ENCODE measurements at regions not wholly inside any gene's neighbourhood (a gene's known extent, or its start where the extent isn't known, plus 50 kb on each side); places are given as distances from the start of the nearest gene placed in this dataset.

GRCh38 chr6:141483598-141484061 lies 649.1 kb upstream of the GJE1 start:
- H3K27me3 ChIP-seq (ENCODE audit: control insufficient read depth, insufficient read depth, low read length) = no peaks in the 10 kb centered on the region
- peak overlapping the region; percentile 29 for H3K27ac ChIP-seq (ENCODE audit: low read length)
- peak; percentile 22 to 24 for DNase-seq
- H3K9me3 ChIP-seq (ENCODE audit: control insufficient read depth, low read depth, low read length) = no peaks in the 10 kb centered on the region
- 80% methylated on average over 2 of the region's 5 CpGs for WGBS (ENCODE audit: insufficient coverage, low lambda C conversion rate)
- no peaks in the 10 kb centered on the region for H3K4me1 ChIP-seq (ENCODE audit: control insufficient read depth, insufficient read depth, low read length)
- H3K4me3 ChIP-seq (ENCODE audit: low read length) = no peak overlapping the region
- H3K36me3 ChIP-seq (ENCODE audit: control insufficient read depth, insufficient read depth, low read length) = no peaks in the 10 kb centered on the region

- Histone ChIP-seq H3K27me3 (ENCODE audit: control insufficient read depth, insufficient read depth, low read length) (no peaks in the 10 kb centered on the region), H3K27ac (ENCODE audit: low read length) (peak overlapping the region; percentile 29), H3K36me3 (ENCODE audit: control insufficient read depth, insufficient read depth, low read length) (no peaks in the 10 kb centered on the region), H3K4me1 (ENCODE audit: control insufficient read depth, insufficient read depth, low read length) (no peaks in the 10 kb centered on the region), H3K9me3 (ENCODE audit: control insufficient read depth, low read depth, low read length) (no peaks in the 10 kb centered on the region), H3K4me3 (ENCODE audit: low read length) (no peak overlapping the region)
- DNase-seq = no peak
- 63% methylated on average over 2 of the region's 6 CpGs for WGBS (ENCODE audit: insufficient coverage, low lambda C conversion rate)
Measured at GRCh38 chr6:141482796-141483597, 649.7 kb upstream of the GJE1 start.

DNA sequence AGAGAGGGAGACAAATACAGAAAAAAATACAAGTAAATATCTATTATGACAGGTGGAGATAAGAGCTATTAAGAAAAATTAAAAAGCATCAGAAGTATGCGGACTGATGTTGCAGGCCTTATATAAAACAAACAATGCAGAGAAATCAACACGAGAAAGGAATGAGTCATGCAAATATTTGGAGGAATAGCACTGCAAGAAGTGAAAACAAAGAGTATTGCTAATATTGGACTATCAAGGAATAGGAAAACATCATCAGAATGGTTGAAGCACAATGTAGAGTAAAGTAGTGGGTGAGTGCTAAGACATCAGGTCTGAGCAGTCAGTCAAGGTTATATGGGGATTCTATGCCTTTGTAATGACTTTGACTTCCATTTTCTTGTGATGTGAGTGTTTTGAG lies 657.5 kb upstream of the GJE1 start:
- WGBS (ENCODE audit: insufficient coverage, low lambda C conversion rate) = 79% methylated on average over 2 of the region's 2 CpGs
- Histone ChIP-seq H3K36me3 (ENCODE audit: control insufficient read depth, insufficient read depth, low read length) (no peaks in the 10 kb centered on the region), H3K4me3 (ENCODE audit: low read length) (no peak overlapping the region), H3K27me3 (ENCODE audit: control insufficient read depth, insufficient read depth, low read length) (no peaks in the 10 kb centered on the region), H3K4me1 (ENCODE audit: control insufficient read depth, insufficient read depth, low read length) (no peaks in the 10 kb centered on the region), H3K9me3 (ENCODE audit: control insufficient read depth, low read depth, low read length) (no peaks in the 10 kb centered on the region), H3K27ac (ENCODE audit: low read length) (no peak overlapping the region)
- DNase-seq = no peak

DNA sequence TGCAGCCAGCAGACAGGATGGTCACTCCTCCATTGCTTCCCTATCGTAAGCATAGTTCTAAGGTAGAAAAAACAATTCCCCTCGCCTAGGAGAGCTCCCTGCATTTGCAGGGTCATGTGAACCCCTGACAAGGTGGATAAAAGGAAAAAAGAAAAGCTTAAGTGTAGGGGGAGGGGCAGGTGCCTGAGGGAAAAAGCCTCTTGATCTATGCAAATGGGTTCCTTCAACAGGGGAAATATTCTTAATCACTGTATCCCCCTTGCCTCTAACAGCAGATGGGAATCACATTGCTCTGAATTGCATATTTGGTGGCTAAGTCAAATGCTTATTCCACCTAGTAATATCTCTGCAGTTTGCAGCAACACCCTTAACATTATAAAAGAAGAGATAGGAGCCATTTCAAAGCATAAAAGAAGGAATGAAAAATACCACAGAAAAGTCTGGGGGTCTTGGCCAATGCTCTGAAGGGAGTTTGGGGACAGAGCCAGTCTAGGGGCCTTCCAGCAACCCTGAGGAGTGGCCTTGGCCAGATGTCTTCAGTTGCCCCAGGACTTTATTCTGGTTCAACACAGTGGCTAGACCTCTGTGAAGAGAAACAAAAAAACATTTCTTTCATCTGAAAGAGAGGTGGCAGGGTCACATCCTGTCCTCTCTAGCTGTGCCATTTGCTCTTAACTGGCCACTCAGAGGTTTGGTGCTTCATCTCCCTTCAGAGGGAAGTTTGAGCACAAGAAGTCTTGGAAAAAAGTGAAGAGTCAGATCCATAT lies 660.4 kb upstream of the GJE1 start:
- H3K4me3 ChIP-seq (ENCODE audit: low read length) = no peak overlapping the region
- WGBS (ENCODE audit: insufficient coverage, low lambda C conversion rate) = 20% methylated on average over 1 of the region's 2 CpGs
- H3K9me3 ChIP-seq (ENCODE audit: control insufficient read depth, low read depth, low read length) = no peaks in the 10 kb centered on the region
- no peak for DNase-seq
- H3K36me3 ChIP-seq (ENCODE audit: control insufficient read depth, insufficient read depth, low read length) = no peaks in the 10 kb centered on the region
- H3K27ac ChIP-seq (ENCODE audit: low read length) = no peak overlapping the region
- no peaks in the 10 kb centered on the region for H3K27me3 ChIP-seq (ENCODE audit: control insufficient read depth, insufficient read depth, low read length)
- no peaks in the 10 kb centered on the region for H3K4me1 ChIP-seq (ENCODE audit: control insufficient read depth, insufficient read depth, low read length)

DNA sequence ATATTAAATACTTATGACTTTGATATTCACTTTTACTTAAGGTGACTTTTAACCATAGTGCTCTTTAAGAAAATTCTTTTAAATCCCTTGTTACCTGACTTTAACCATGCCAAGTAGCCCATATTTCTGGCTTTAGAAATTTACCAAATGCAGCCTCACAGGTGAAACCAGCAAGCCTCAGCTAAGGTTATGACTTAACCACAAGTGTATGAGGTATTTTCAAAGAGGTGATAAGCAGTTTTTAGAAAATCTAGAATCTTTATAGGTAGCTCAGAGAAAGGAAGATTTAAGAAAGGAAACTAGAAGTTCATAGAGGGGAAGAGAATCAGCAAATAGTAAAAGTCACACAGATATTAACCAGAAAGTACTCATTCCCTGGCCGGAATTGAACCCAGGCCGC lies 661.9 kb upstream of the GJE1 start:
- H3K4me3 ChIP-seq (ENCODE audit: low read length) = no peak overlapping the region
- no peak overlapping the region for H3K27ac ChIP-seq (ENCODE audit: low read length)
- H3K27me3 ChIP-seq (ENCODE audit: control insufficient read depth, insufficient read depth, low read length) = no peaks in the 10 kb centered on the region
- no peaks in the 10 kb centered on the region for H3K9me3 ChIP-seq (ENCODE audit: control insufficient read depth, low read depth, low read length)
- H3K36me3 ChIP-seq (ENCODE audit: control insufficient read depth, insufficient read depth, low read length) = no peaks in the 10 kb centered on the region
- H3K4me1 ChIP-seq (ENCODE audit: control insufficient read depth, insufficient read depth, low read length) = no peaks in the 10 kb centered on the region
- WGBS (ENCODE audit: insufficient coverage, low lambda C conversion rate) = no CpG with 5 or more reads among the region's 2 CpGs
- DNase-seq = no peak

- no peak overlapping the region for H3K4me3 ChIP-seq (ENCODE audit: low read length)
- no peaks in the 10 kb centered on the region for H3K27me3 ChIP-seq (ENCODE audit: control insufficient read depth, insufficient read depth, low read length)
- no peak for DNase-seq
Measured at GRCh38 chr6:141467881-141468280, 664.8 kb upstream of the GJE1 start.

GRCh38 chr6:141467041-141467440 lies 665.7 kb upstream of the GJE1 start:
- no peaks in the 10 kb centered on the region for H3K27me3 ChIP-seq (ENCODE audit: control insufficient read depth, insufficient read depth, low read length)
- no peaks in the 10 kb centered on the region for H3K9me3 ChIP-seq (ENCODE audit: control insufficient read depth, low read depth, low read length)
- WGBS (ENCODE audit: insufficient coverage, low lambda C conversion rate) = no CpG with 5 or more reads among the region's 1 CpG
- H3K27ac ChIP-seq (ENCODE audit: low read length) = no peak overlapping the region
- no peaks in the 10 kb centered on the region for H3K4me1 ChIP-seq (ENCODE audit: control insufficient read depth, insufficient read depth, low read length)
- no peaks in the 10 kb centered on the region for H3K36me3 ChIP-seq (ENCODE audit: control insufficient read depth, insufficient read depth, low read length)
- DNase-seq = no peak
- H3K4me3 ChIP-seq (ENCODE audit: low read length) = no peak overlapping the region

More at GRCh38 chr6:141467881-141468280, 664.8 kb upstream of the GJE1 start:
- Histone ChIP-seq H3K9me3 (ENCODE audit: control insufficient read depth, low read depth, low read length) (no peaks in the 10 kb centered on the region), H3K27ac (ENCODE audit: low read length) (no peak overlapping the region), H3K4me1 (ENCODE audit: control insufficient read depth, insufficient read depth, low read length) (no peaks in the 10 kb centered on the region), H3K36me3 (ENCODE audit: control insufficient read depth, insufficient read depth, low read length) (no peaks in the 10 kb centered on the region)

DNA sequence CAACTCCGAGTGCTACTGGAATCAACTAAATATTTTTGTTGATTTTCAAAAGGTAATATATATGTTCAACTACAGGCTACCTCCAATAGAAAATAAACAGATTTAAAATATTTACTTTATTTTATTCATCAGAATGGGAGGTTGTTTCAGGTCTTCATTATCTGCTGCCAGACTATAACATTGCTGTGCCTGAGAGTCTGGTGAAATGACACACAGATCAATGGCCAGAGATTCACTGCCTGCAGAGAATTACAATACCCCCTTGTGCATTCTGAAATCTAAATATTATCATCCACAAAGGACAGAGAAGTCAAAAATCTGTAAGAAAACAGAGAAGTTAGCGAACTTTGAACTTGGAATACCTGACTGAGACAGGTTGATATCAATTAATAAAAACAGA lies 667.8 kb upstream of the GJE1 start:
- Histone ChIP-seq H3K27ac (ENCODE audit: low read length) (no peak overlapping the region), H3K4me3 (ENCODE audit: low read length) (no peak overlapping the region), H3K27me3 (ENCODE audit: control insufficient read depth, insufficient read depth, low read length) (no peaks in the 10 kb centered on the region), H3K4me1 (ENCODE audit: control insufficient read depth, insufficient read depth, low read length) (no peaks in the 10 kb centered on the region), H3K36me3 (ENCODE audit: control insufficient read depth, insufficient read depth, low read length) (no peaks in the 10 kb centered on the region), H3K9me3 (ENCODE audit: control insufficient read depth, low read depth, low read length) (no peaks in the 10 kb centered on the region)
- DNase-seq = no peak
- 78% methylated on average over 1 of the region's 2 CpGs for WGBS (ENCODE audit: insufficient coverage, low lambda C conversion rate)

DNA sequence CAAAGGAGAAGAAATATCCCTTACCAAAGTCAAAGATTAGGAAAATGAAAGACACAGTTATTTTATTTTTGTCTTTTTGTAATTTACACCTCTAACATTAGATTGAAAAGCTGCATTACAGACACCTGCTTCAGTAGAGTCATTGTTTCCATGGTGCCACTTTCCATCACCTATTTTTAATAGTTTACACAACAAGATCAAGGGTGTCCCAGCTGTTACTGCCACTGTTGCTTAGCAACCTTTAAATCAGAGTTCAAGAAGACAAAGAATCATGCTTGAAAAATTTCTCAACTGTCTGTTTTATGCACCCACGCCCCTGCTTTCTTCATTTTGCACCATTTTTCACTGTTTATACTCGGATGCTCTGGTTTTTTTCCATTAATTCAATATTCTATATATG lies 668.2 kb upstream of the GJE1 start:
- H3K4me1 ChIP-seq (ENCODE audit: control insufficient read depth, insufficient read depth, low read length) = no peaks in the 10 kb centered on the region
- no peak overlapping the region for H3K27ac ChIP-seq (ENCODE audit: low read length)
- H3K4me3 ChIP-seq (ENCODE audit: low read length) = no peak overlapping the region
- 44% methylated on average over 2 of the region's 2 CpGs for WGBS (ENCODE audit: insufficient coverage, low lambda C conversion rate)
- H3K36me3 ChIP-seq (ENCODE audit: control insufficient read depth, insufficient read depth, low read length) = no peaks in the 10 kb centered on the region
- no peak for DNase-seq
- no peaks in the 10 kb centered on the region for H3K27me3 ChIP-seq (ENCODE audit: control insufficient read depth, insufficient read depth, low read length)
- no peaks in the 10 kb centered on the region for H3K9me3 ChIP-seq (ENCODE audit: control insufficient read depth, low read depth, low read length)

DNA sequence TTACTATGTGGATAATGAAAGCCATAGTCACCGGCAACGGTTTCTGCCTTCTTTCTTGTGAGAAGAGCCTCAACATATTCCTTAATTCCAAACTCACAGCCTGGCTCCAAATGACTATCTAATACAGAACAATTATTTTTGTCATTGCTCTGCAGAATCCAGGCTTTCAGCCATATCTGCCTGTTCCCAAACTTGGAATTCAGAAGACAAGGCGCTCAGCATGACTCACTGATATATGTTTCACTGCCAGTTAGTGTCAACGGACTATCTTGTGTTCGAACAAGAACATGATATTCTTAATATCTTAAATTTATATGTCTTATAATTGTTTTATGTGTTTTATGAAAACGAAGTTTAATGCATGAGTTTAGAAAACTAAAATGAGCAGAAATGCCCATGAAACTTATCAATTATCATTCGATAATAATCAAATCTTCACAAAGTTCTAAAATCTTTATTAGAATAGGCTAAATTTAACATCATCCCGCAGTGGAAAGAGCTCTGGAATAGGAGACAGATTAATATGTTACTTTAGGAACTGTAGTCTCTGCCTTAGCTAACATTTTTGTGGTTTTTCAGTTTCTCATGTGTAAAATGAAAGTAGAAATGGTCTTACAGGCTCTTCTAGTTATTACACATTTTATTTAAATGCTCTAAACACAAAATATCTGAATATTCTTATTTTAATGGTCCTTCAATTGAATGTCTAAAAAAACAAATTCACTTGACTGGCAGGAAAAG lies 669.3 kb upstream of the GJE1 start:
- no peaks in the 10 kb centered on the region for H3K4me1 ChIP-seq (ENCODE audit: control insufficient read depth, insufficient read depth, low read length)
- H3K27me3 ChIP-seq (ENCODE audit: control insufficient read depth, insufficient read depth, low read length) = no peaks in the 10 kb centered on the region
- DNase-seq = no peak
- H3K27ac ChIP-seq (ENCODE audit: low read length) = no peak overlapping the region
- H3K4me3 ChIP-seq (ENCODE audit: low read length) = no peak overlapping the region
- no peaks in the 10 kb centered on the region for H3K9me3 ChIP-seq (ENCODE audit: control insufficient read depth, low read depth, low read length)
- no peaks in the 10 kb centered on the region for H3K36me3 ChIP-seq (ENCODE audit: control insufficient read depth, insufficient read depth, low read length)
- WGBS (ENCODE audit: insufficient coverage, low lambda C conversion rate) = 89% methylated on average over 5 of the region's 8 CpGs

All from large intestine (tissue), 3 donors.